H1 (cell line): ENCODE measurements at regions not wholly inside any gene's neighbourhood (a gene's known extent, or its start where the extent isn't known, plus 50 kb on each side); places are given as distances from the start of the nearest gene placed in this dataset.

Source experiments
- EGR1 ChIP-seq: IDR thresholded peaks from 2 replicates; pipeline ENCODE4 v1.6.1; 2011; ENCODE audit warnings: low read depth, low read length, borderline replicate concordance
- POLR2A ChIP-seq, 2 experiments: IDR thresholded peaks; 1 replicate in 1 of 2; 2 replicates in 1 of 2; pipeline ENCODE4 v1.6.1; 2011; ENCODE audit warnings: low read depth in 2 of 2, low read length in 2 of 2, mild to moderate bottlenecking in 2 of 2; ENCODE audit errors: control extremely low read depth in 1 of 2
- RAD21 ChIP-seq, 2 experiments: IDR thresholded peaks in 1 of 2; conservative IDR thresholded peaks in 1 of 2; 2 replicates each; pipeline ENCODE4 v1.6.1; 2011; ENCODE audit warnings: low read depth in 2 of 2, low read length in 2 of 2, improper control_type of control experiment in 1 of 2, inconsistent platforms in 1 of 2, mild to moderate bottlenecking in 1 of 2, moderate library complexity in 1 of 2
- TF ChIP-seq, protein P1 (sequence below): IDR thresholded peaks from 2 replicates; pipeline ENCODE4 v1.6.1; 2011; ENCODE audit warnings: low read depth, mild to moderate bottlenecking, low read length; ENCODE audit not compliant: insufficient read depth

DNA sequence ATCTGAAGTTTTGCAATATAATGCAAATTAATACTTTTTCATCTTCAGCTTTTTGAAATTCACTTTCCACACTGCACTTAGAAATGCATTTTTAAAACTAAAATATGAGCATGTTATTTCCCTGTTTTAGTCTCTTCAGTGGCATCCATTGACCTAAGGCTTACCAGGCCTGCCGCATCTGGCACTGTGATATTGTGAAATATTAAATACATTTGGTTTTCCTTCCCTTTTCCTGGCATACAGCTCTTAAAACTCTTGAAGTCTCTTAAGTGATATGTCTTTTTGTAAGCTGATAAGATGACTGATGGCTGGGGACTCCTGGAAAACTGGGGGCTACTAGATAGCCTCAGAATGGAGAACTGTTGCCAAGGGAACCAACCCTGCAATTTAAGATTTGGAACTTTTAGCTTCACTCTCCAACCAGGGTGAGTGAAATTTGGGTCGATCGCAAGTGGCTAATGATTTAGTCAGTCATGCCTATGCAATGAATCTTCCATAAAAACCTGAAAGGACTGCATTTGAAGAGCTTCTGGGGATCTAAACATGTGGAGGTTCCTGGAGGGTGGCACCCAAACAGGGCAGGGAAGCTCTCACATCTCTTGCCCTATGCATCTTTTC lies 75.5 kb upstream of the PDC start:
- TF ChIP-seq EGR1 (no peak), POLR2A (IDR thresholded peaks at IDR 0.05; ENCODE audit: control extremely low read depth in 1 of 2, low read depth in 2 of 2, low read length in 2 of 2) (no peak), RAD21 (IDR thresholded peaks at IDR 0.05 in 1 of 2, conservative IDR thresholded peaks at IDR 0.05 in 1 of 2; ENCODE audit: low read depth in 2 of 2, low read length in 2 of 2) (no peak)
- TF ChIP-seq, protein P1, sequence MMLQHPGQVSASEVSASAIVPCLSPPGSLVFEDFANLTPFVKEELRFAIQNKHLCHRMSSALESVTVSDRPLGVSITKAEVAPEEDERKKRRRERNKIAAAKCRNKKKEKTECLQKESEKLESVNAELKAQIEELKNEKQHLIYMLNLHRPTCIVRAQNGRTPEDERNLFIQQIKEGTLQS = no peak
